GM19468 (cell line): ENCODE measurements at regions not wholly inside any gene's neighbourhood (a gene's known extent, or its start where the extent isn't known, plus 50 kb on each side); places are given as distances from the start of the nearest gene placed in this dataset.

Experiments
- ATAC-seq: cut with Tn5 transposase; IDR thresholded peaks from one replicate; pipeline ENCODE4 v1.9.1; 2021; ENCODE audit warnings: mild to moderate bottlenecking, moderate library complexity, moderate number of reproducible peaks; ENCODE audit not compliant: unreplicated experiment; ENCODE audit errors: extremely low read depth

DNA sequence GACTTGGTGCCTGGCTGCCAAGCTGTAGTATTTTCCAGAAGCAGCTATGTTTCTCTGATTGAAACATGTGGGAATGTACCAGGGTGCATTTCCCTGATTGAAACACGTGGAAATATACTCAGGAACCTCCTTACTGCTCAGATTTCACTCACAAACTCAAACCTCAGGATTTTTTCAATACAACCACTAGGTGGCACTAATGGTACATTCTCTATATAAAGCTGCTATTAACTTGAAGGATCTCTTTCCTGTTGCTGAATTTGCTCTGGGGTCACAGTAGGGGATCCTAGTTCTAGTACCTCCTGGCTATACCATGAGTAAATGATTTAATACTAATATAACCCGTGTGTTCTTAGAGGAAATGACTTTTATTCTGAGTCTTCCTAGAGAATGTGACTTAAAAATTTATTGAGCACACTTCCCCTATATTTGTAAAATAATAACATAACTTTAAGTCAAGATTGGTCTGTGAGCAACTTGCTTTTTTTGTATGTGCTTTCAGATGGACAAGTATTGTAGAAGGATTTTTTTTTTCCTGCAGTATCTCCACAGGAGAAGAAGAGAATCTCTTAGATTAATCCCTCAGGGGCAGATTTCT, 173.8 kb upstream of the MIS18BP1 start:
- ATAC-seq = peak; percentile 61

GRCh38 chr14:45406942-45407341, 153.9 kb upstream of the MIS18BP1 start:
- ATAC-seq = no peak

GRCh38 chr14:45400950-45401640, 148.1 kb upstream of the MIS18BP1 start:
- ATAC-seq = no peak

GRCh38 chr14:45400509-45400908, 147.5 kb upstream of the MIS18BP1 start:
- no peak for ATAC-seq

DNA sequence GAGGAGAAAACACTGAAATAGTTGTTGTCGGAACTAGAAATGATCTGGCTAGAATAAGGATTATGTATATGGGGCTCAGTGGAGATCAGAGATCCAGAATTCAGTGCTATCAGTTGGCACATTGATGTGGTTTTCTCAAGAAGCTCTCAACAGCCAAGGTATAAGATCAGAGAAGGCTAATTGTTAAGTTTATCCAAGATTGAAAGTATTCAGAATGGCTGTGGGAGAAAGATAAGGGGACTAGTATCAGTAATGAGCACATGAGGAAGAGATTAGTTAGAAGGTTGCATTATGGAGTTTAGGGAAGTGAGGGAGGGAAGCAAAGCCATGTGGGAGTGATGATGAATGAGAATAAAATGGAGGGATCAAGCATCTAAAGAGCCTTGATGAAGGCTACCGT, 128.1 kb upstream of the MIS18BP1 start:
- ATAC-seq = no peak

GRCh38 chr14:45377166-45377565, 124.2 kb upstream of the MIS18BP1 start:
- no peak for ATAC-seq

DNA sequence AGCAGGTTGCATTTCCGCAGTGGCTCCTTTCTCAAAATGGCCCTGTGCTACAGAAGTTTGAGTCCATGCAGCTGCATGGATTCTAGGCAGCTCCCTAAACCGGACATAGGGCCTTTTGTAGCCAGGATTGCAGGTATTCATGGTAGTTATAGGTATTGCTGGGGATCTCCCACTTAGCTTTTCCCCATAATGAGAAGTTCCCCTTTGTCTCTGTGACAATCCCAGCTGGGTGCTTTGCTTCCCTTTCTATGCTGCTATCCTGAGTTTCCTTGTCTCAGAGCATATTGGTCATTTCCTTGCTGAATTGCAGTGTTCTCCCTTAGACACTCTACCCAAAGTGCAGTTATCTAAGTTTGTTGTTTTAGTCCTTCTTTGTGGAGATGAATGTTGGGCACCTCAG, 120.9 kb upstream of the MIS18BP1 start:
- no peak for ATAC-seq

- ATAC-seq = no peak
These were observed 111.7 kb upstream of the MIS18BP1 start for GRCh38 chr14:45364565-45365156.

GRCh38 chr14:45362505-45362904, 109.5 kb upstream of the MIS18BP1 start:
- no peak for ATAC-seq

GRCh38 chr14:45361727-45362126, 108.7 kb upstream of the MIS18BP1 start:
- ATAC-seq = no peak

DNA sequence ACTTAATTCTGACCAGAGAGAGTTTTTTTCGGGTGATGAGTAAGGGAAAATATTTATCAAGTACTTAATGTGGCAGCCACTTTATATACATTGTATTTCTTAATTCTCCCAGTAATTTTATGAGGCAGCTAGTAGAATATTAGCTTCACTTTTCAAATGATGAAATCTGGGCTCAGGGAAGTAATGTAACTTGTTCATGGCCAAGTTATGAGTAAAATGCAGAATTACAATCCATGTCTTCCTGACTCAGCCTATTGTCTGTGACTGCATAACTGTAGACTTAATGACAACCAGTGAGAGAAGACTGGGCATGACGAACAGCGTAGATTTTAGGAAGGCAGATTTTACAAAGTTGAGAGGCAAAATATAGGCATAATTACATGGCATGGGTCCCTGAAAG, 106.7 kb upstream of the MIS18BP1 start:
- no peak for ATAC-seq

GRCh38 chr14:45332360-45332988, 79.5 kb upstream of the MIS18BP1 start:
- ATAC-seq = no peak

DNA sequence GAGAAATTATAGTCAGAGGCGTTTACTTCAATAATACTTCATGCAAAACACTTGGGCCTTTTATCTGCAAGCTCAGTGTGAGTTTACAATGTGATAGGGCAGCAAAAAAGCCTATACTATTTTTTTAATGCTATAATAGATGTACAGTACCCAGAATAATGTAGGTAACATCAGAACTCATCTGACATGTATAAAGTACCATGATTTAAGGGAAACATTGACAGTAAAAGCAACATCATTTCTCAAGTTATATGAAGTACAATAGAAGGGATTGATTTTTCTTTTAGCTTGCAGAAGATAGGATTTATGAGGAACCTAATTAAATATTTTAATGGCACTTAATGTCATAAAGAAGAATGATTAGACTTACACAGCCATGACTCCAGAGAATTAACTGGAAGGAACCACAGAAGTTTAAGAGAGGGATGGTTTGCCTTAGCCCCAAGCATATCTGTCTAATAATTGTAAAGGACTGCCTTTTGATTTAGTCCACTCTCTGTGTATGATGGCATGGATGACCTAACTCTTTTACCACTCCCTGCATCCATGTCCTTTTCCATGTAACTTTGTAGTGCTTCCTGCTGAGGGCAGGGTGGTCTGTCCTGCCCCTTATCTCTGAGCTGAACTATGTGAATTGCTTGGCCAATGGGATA, 55.9 kb upstream of the MIS18BP1 start:
- ATAC-seq = no peak
